HG02884 (cell line): ENCODE measurements at regions not wholly inside any gene's neighbourhood (a gene's known extent, or its start where the extent isn't known, plus 50 kb on each side); places are given as distances from the start of the nearest gene placed in this dataset.
"Not testable (repeated sequence)": the region's sequence is repeated elsewhere in the genome, so short reads cannot be mapped to it uniquely, and the experiment has no call there.

Experiments used
- ATAC-seq: cut with Tn5 transposase; IDR thresholded peaks from one replicate; pipeline ENCODE4 v1.9.1; 2021; ENCODE audit warnings: mild to moderate bottlenecking, moderate library complexity; ENCODE audit not compliant: unreplicated experiment

DNA sequence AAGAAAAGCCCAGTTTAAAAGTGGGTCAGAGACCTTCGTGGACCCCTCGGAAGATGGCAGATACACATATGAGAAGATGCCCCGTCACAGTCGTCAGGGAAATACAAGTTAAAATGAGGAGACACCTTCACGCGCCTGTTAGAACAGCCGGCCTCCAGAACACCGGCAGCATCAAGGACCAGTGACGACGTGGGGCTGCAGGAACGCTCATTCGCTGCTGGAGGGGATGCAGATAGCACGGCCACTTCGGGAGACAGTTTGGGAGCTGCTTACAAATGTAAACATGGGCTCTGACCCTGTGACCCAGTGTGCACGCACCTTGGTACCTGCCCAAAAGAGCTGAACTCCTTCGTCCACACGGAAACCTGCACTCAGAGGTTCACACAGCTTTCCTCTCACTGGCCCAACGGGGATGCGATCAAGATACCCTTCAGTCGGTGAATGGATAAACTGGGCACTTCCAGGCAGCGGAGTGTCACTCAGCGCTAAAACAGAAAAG is 83.7 kb upstream of the CTDP1 start:
- no peak for ATAC-seq

- no peak for ATAC-seq
These were observed 83.0 kb upstream of the CTDP1 start for GRCh38 chr18:79596446-79597175.

DNA sequence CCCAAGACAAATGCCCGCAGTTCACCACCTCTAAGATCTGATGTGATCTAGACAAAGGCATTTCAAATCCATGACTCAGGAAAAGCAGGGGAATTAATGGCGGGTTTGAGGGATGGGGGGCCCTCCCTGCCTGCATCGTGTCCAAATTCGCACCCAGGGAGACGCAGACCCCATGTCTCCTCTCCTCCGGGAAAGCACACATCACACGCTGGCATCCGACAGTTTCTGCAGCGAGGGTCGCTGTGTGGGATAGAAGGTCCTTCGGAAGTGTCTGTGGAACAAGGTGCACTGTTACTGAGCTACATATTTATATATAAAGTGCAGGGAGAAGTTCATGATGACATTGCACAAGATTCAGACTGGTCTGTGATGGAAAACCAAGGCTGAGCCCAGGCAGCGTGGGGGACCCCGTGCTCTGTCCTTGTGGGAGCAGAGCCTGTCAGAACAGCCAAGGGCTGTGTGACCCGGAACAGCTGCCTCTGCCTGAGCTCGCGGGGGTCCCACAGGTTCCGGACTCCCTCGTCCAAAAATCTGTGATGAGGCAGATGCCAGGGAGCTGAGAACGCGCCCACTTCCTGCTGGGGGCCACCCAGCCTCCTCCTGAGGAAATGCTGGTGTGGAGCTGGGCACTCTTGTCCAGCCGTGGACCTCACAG is 82.3 kb upstream of the CTDP1 start:
- ATAC-seq: no peak

DNA sequence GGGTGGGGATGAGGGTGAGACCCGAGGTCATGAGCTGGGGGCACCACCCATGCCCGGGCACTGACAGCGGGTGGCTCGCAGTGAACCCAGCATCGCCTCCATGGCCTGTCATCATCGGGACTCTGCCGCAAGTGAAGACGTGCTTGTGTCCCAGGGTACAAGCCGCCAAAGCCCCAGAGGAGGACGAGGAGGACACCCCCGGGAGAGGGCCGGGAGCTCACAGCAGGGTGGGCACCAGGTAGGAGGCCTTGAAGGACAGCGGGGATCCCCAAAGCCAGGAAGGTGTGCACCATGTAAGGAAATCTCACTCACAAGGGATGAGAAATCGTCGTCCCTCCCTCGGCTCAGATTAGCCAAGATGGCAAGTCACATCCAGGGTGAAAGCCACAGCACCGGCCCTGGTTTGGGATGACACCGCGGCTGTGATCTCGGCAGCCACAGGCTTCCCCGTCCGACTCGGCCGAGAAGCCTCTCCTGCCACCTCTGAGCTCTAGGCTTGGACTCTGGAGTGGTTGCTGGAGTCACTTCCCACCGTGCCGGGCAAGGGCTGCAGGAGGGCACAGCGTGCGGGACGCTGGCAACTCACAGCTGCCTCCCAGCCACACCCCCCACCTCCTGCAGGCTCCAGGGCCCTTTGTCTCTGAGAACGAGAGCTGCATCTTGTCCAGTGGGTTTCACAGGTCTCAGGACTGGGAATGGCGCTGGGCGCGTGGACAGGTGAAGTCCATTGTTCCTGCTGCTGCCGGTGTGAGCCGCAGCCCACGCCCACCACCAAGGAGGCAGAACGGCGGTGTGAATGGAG is 81.6 kb upstream of the CTDP1 start:
- ATAC-seq: no peak

GRCh38 chr18:79598633-79599175 is 80.9 kb upstream of the CTDP1 start:
- ATAC-seq: no peak

DNA sequence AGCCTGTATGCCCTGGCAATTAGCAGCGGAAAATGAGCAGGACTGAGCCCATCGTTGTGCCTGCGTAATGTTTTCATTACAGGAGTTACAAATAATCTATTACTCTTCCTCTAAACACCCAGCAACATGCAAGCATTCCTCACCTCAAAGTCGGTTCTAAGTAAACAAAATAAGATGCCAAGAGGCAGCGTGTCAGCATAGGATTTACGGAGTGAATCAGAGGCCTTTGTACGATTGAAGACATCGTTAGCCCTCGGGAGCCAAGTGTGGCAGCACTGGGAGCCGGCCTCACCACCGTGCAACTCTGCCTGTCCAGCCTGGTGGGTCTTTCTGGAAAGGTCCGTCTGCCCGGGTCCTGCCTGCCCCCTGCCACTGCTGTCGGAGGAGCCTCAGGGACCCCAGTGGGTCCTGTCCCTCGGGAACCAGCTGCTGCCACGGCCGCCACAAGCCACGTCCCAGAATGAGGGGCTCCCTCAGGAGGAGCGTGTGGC is 80.1 kb upstream of the CTDP1 start:
- no peak for ATAC-seq

DNA sequence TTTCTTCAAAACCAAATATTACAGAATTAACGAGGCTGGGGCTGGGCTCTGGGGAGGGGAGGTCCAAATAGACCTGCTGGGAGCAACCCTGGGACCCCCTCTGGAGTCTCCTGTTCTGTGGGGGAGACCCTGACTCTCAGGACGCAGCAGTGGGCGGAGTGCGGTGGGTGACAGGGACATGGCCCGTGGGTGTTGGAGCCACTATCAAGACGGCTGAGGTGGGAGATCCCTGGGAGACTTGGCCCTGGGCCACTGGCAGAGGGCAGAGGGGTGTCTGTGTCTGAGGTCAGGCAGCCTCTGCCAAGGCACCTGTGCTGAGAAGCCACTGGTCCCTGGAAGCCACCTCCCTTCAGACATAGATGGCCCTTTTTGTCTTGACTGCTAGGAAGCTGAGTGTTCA is 79.5 kb upstream of the CTDP1 start:
- ATAC-seq: no peak

GRCh38 chr18:79600596-79600995 is 79.0 kb upstream of the CTDP1 start:
- ATAC-seq: no peak

- ATAC-seq: no peak
These were observed 78.4 kb upstream of the CTDP1 start for GRCh38 chr18:79601234-79601633.

GRCh38 chr18:79603321-79604204 is 76.0 kb upstream of the CTDP1 start:
- ATAC-seq: no peak

DNA sequence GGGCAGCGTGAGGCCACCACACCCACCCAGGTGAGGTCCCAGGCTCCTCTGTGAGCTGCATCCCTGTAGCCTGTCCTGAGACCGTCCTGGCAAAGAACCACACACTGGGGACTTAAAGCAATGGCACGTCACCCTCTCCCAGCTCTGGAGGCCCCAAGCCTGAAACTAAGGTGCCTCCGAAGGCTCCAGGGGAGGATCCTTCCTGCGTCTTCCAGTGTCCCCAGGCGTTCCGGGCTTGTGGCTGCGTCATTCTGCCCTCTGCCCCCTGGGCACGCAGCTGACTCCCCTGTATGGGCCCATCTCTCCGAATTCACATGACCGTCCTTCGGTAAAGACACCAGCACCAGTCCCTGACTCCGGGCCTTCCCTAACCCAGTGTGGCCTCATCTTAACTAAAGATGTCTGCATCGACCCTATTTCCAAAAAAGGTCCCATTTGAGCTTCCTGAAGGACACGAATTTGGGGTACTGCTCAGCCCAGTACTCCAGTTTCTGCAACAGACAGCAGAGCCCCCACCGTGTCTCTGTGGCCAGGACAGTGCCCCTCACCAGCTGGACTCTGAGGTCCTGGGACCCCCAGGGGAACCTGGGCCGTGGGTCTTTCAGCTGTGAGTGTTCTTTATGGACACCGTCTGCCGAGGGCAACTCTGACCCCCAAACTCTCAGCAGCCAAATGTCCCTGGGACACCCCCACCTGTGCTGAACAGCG is 75.2 kb upstream of the CTDP1 start:
- no peak for ATAC-seq

GRCh38 chr18:79604913-79605880 is 74.4 kb upstream of the CTDP1 start:
- no peak for ATAC-seq

GRCh38 chr18:79606071-79606470 is 73.5 kb upstream of the CTDP1 start:
- not testable (repeated sequence) for ATAC-seq

DNA sequence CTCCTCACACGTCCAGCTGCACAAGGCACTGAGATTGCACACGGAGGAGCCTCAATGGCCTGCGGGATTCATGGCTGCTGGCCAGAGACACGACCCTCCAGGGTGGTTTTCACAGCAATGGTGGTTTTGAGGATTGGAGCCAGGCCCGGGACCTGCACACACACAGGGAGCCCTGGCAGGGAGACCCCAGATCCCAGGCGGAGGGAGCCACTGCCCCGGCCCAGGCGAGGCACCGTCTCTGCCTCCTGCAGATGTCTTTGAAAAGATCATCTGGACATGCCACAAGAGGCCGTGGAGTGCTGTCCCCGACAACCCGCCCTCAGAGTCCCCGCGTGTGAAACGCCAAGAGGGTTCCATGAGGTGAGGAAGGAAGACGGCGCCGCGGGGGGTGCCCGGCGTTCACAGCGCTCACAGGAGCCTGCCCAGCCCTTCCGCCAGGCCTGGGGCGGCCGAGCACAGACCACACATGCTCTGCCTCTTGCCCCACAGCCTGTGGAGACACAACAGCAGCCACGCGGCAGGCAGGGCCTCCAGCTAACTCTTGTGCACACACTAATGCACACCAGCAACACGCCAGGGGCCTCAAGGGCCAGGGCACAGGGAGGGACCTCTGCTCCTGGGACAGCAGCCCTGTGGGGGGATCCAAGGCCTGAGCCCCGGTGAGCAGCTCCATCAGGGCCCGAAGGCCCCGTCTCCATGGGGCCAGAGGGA is 72.8 kb upstream of the CTDP1 start:
- no peak for ATAC-seq

DNA sequence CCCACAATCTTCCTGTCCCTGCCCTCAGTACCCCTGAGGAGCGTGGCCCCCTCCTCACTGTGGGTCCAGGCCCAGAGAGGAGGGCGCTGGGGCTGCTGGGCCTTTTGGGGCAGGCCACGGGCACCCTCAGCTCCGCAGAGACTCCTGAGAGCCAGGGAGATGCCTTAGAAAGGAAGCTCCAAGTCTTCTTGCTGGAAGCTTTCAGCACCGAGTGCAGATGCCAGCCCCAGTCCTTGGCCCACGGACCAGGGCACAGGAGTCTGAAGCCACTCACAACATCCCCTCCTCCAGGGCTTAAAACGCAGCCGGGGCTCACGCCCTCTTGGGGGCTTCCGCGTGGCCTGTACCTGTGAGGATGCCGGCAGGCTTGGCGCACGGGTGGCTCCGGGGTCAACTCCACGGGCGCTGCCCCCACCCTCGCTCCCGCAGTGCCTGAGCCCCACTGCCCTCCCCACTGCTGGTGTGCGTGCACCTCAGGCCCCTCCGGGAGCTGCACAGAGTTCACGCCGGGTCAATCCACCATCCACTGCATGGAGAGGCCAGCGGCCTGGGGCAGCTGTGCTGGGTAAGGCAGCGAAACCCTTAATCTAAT is 72.1 kb upstream of the CTDP1 start:
- ATAC-seq: no peak

- ATAC-seq: no peak
These were observed 71.5 kb upstream of the CTDP1 start for GRCh38 chr18:79608069-79608468.

- no peak for ATAC-seq
These were observed 71.1 kb upstream of the CTDP1 start for GRCh38 chr18:79608535-79608934.
